Adipocyte (in vitro differentiated cells): ENCODE measurements at regions not wholly inside any gene's neighbourhood (a gene's known extent, or its start where the extent isn't known, plus 50 kb on each side); places are given as distances from the start of the nearest gene placed in this dataset.

ENCODE experiments used
- DNase-seq: peaks from one replicate; pipeline ENCODE4 v3.0.0-alpha.2; 2015; ENCODE audit warnings: low read depth
- H3K27me3 ChIP-seq: replicated peaks from 2 replicates; pipeline ENCODE4 v1.7.0; 2013; ENCODE audit warnings: mild to moderate bottlenecking, low read length, moderate library complexity; ENCODE audit not compliant: control insufficient read depth, insufficient read depth
- H3K36me3 ChIP-seq: 2 replicates; pipeline ENCODE4 v1.7.0; 2013; ENCODE audit warnings: low read length, mild to moderate bottlenecking, moderate library complexity; ENCODE audit not compliant: control insufficient read depth, insufficient read depth, severe bottlenecking
- H3K4me1 ChIP-seq: 2 replicates; pipeline ENCODE4 v1.7.0; 2013; ENCODE audit warnings: mild to moderate bottlenecking, low read length, moderate library complexity; ENCODE audit not compliant: control insufficient read depth, insufficient read depth
- H3K4me3 ChIP-seq: 2 replicates; pipeline ENCODE4 v1.7.0; 2013; ENCODE audit warnings: mild to moderate bottlenecking, low read length, moderate library complexity
- H3K9ac ChIP-seq: 2 replicates; pipeline ENCODE4 v1.7.0; 2013; ENCODE audit warnings: mild to moderate bottlenecking, low read length, moderate library complexity
- H3K9me3 ChIP-seq: 2 replicates; pipeline ENCODE4 v1.7.0; 2013; ENCODE audit warnings: mild to moderate bottlenecking, low read length, moderate library complexity; ENCODE audit not compliant: control insufficient read depth

DNA sequence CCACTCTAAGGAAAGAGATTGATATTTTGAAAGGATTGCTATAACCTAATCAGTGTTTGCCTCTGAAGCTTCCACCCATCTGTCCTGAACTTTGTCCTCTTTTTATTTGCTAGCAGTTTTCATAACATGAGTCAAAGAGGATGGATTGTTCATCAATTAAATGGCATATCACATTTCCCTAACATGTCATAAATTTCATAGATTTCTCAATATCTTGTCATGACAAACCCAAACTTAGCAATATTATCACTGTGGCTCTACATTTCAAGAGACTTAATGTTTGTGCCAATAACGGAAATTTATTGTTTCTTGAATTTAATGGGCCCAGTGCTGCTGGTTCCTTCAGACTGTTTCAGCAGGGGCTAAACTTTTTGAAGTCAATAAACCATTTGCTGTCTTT lies 330.3 kb downstream of the CAAP1 start:
- H3K9ac ChIP-seq: no peak overlapping the region
- no peaks in the 10 kb centered on the region for H3K9me3 ChIP-seq
- H3K4me3 ChIP-seq: no peak overlapping the region
- no peaks in the 10 kb centered on the region for H3K36me3 ChIP-seq
- no peaks in the 10 kb centered on the region for H3K27me3 ChIP-seq
- DNase-seq: no peak
- peaks cover 7% of the 10 kb centered on the region for H3K4me1 ChIP-seq

DNA sequence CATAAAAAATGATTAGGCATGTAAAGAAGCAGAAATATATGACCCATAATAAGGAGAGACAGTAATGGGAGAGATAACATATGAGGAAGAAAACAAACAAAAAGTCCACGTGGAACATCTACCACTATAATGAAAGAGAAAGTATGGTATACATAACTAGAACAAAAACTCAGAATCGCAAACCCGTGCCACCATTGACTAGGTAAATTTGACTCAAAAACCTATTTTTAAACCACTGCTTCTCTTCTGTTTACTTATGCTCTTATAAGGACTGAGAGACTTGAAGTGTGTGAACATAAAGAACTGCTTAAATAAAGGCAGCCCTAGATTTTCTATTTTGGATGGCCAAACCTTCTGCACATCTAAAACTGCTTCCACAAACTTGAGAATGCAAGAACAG lies 330.7 kb downstream of the CAAP1 start:
- no peak for DNase-seq
- peaks cover 7% of the 10 kb centered on the region for H3K4me1 ChIP-seq
- no peak overlapping the region for H3K9ac ChIP-seq
- no peaks in the 10 kb centered on the region for H3K36me3 ChIP-seq
- no peaks in the 10 kb centered on the region for H3K27me3 ChIP-seq
- no peaks in the 10 kb centered on the region for H3K9me3 ChIP-seq
- no peak overlapping the region for H3K4me3 ChIP-seq

- peaks cover 7% of the 10 kb centered on the region for H3K4me1 ChIP-seq
- H3K36me3 ChIP-seq: no peaks in the 10 kb centered on the region
- no peak for DNase-seq
- no peaks in the 10 kb centered on the region for H3K9me3 ChIP-seq
- no peak overlapping the region for H3K4me3 ChIP-seq
- no peak overlapping the region for H3K9ac ChIP-seq
- no peaks in the 10 kb centered on the region for H3K27me3 ChIP-seq
Observed at GRCh38 chr9:26559506-26559905, 333.1 kb downstream of the CAAP1 start.

DNA sequence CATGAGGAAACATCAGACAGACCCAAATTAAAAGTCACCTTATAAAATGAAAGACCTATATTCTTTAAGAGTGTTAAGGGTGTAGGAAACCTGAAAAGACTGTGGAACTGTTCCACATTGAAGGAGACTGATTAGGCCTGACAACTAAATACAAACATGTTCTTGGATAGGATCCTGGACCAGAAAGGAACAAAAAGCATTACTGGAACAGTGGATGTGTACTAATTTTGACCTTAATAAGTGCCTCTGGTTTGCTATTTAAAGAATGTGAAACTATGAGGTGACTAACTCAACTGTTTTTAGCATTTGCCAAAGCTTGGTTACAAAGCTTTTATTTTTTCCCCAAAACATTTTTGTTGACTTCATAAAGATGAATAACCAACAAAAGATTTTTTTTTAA lies 340.6 kb downstream of the CAAP1 start:
- Histone ChIP-seq H3K27me3 (no peaks in the 10 kb centered on the region), H3K4me1 (peaks cover 7% of the 10 kb centered on the region), H3K9ac (no peak overlapping the region), H3K4me3 (no peak overlapping the region), H3K9me3 (no peaks in the 10 kb centered on the region), H3K36me3 (no peaks in the 10 kb centered on the region)
- DNase-seq: peak; percentile 55

DNA sequence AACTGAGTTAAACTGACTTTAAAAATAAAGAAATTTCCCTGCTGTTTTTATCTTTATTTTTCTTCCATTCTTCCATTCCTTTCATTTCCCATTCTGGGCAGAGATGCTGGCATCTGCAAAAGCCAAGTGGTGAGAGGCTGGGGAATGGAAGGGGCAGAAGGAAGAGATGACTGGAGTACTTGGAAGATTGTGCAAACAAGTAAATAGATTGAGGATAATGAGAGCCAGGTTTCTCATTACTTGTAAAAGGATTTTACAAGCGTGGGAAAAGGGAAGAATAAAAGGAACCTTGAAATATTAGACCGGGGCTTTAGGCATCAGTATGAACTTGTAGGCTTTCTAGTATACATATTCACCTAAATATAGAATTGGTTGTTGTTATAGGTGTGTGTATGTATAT lies 341.2 kb downstream of the CAAP1 start:
- Histone ChIP-seq H3K36me3 (no peaks in the 10 kb centered on the region), H3K9ac (no peak overlapping the region), H3K4me1 (peaks cover 7% of the 10 kb centered on the region), H3K4me3 (no peak overlapping the region), H3K27me3 (no peaks in the 10 kb centered on the region), H3K9me3 (no peaks in the 10 kb centered on the region)
- peak; percentile 64 for DNase-seq

GRCh38 chr9:26548781-26549290 lies 343.8 kb downstream of the CAAP1 start:
- Histone ChIP-seq H3K27me3 (no peaks in the 10 kb centered on the region), H3K4me1 (peaks cover 7% of the 10 kb centered on the region), H3K9me3 (no peaks in the 10 kb centered on the region), H3K36me3 (no peaks in the 10 kb centered on the region), H3K4me3 (no peak overlapping the region), H3K9ac (no peak overlapping the region)
- peak; percentile 21 for DNase-seq

DNA sequence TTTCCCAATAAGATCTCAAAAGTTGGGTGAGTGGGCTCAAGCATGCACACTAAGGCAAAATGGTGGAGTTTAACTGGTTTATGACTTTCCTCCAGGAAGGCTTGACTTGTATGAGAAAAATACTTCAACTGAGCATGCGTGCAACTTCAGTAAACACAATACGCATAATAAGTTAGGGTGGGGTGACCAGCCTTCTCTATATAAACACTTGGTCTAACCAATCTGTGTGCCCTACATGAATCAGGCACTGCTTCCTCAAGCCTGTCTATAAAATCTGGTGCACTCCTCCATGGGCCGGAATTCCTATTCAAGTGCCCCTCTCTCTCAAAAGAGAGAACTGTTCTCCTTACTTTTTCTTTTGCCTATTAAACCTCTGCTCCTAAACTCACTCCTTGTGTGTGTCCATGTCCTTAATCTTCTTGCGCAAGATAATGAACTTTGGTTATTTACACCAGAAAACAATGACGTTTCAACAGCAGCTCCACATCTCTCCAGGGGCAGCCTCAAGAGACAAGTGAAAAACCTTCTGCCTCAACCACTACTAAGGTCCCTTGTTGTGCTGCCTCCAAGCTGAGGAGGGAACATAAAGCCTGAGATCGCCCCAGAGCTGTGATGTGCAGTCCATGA lies 352.6 kb downstream of the CAAP1 start:
- peaks cover 12% of the 10 kb centered on the region for H3K9me3 ChIP-seq

DNA sequence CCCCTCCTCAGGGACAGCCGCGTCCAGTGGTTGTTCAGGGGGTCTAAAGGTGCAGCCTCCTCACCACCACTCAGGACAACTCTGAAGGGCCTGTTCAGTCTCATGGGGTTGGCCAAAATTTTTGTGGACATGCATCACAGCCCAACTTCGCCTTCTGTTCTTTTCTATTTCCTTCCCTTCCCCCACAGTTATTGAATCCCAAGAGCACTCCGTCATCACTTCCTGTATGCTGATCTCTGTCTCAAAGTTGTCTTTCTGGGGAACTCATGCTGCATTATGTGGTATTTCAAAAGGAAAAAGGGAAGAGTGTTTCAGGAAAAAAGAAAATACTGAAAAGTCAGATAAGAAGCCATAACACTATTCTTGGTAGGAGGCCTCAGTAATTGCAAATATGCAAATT lies 355.4 kb downstream of the CAAP1 start:
- Histone ChIP-seq H3K9ac (no peak overlapping the region), H3K9me3 (peaks cover 12% of the 10 kb centered on the region), H3K27me3 (no peaks in the 10 kb centered on the region), H3K4me1 (no peaks in the 10 kb centered on the region), H3K36me3 (no peaks in the 10 kb centered on the region), H3K4me3 (no peak overlapping the region)
- no peak for DNase-seq

More for the DNA sequence above, 352.6 kb downstream of the CAAP1 start:
- Histone ChIP-seq H3K4me3 (no peak overlapping the region), H3K4me1 (no peaks in the 10 kb centered on the region), H3K36me3 (no peaks in the 10 kb centered on the region), H3K27me3 (no peaks in the 10 kb centered on the region), H3K9ac (no peak overlapping the region)
- DNase-seq: no peak

DNA sequence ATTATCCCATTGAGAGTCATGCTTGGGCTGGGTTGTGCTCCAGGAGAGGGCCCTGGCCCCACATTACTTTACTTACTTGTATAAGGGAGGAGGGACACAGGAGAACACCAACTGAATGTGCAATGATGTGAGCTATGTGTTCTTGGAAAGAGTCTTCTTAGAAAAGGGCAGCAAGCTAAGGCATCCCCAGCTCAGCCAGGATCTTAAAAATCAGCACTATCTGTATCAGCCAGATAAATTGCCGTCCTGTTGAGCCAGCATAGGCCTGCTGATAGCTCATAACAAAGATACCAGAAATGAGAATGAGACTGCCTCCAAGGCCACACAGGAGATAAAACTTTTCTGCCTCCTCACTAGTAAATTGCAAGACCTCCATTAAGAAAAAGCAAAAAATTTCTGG lies 357.5 kb downstream of the CAAP1 start:
- DNase-seq: no peak
- H3K27me3 ChIP-seq: no peaks in the 10 kb centered on the region
- H3K36me3 ChIP-seq: no peaks in the 10 kb centered on the region

DNA sequence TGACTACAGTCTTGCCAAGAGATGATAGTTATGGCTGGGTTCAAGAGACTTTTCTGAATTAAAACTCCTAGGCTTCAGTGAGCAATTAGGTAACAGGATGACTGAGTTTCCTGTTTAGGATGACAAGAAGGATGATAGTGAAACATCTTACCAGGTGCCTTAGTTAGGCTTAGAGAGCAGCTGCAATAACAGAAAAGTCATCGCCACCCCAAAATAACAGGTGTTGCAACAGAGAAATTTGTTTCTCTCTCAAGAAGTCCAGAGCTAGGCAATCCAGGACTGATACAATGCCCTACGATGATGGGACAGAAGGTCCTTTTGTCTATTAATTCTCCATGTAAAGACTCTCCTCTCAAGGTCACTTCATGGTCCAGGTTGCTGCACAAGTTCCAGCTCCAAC lies 361.8 kb downstream of the CAAP1 start:
- Histone ChIP-seq H3K9ac (no peak overlapping the region), H3K36me3 (no peaks in the 10 kb centered on the region), H3K9me3 (no peaks in the 10 kb centered on the region), H3K4me3 (no peak overlapping the region), H3K4me1 (no peaks in the 10 kb centered on the region), H3K27me3 (no peaks in the 10 kb centered on the region)
- DNase-seq: no peak

More for the DNA sequence above, 357.5 kb downstream of the CAAP1 start:
- Histone ChIP-seq H3K4me3 (no peak overlapping the region), H3K9ac (no peak overlapping the region), H3K9me3 (no peaks in the 10 kb centered on the region), H3K4me1 (no peaks in the 10 kb centered on the region)

DNA sequence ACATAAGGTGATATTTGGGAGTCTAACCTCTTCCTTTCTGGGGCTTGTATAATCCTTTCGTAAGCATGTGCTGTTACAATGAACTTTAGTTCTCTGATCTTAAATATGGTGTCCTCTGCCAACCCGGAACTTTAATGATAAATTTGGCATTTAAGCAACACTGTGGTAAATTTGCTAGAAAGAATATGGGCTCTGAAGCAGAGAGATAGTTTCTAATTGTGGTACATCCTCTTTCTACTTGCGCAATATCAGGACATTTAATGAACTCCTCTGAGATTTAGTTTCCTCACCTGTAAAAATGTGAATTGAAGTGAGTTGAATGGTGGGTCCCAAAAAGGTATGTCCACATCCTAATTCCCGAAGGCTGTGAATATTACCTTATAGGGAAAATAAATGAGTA lies 364.7 kb downstream of the CAAP1 start:
- Histone ChIP-seq H3K27me3 (peaks cover 4% of the 10 kb centered on the region), H3K4me1 (no peaks in the 10 kb centered on the region), H3K9me3 (no peaks in the 10 kb centered on the region), H3K4me3 (no peak overlapping the region), H3K9ac (no peak overlapping the region), H3K36me3 (no peaks in the 10 kb centered on the region)
- no peak for DNase-seq

GRCh38 chr9:26524267-26524666 lies 368.3 kb downstream of the CAAP1 start:
- H3K9me3 ChIP-seq: no peaks in the 10 kb centered on the region
- no peaks in the 10 kb centered on the region for H3K36me3 ChIP-seq
- no peak overlapping the region for H3K4me3 ChIP-seq
- H3K27me3 ChIP-seq: peaks cover 4% of the 10 kb centered on the region
- H3K9ac ChIP-seq: no peak overlapping the region
- no peak for DNase-seq
- H3K4me1 ChIP-seq: no peaks in the 10 kb centered on the region
